Activated T-cell treated with anti-CD3 and anti-CD28 coated beads for 48 hours (primary cell): ENCODE measurements at regions not wholly inside any gene's neighbourhood (a gene's known extent, or its start where the extent isn't known, plus 50 kb on each side); places are given as distances from the start of the nearest gene placed in this dataset.

Experiments used
- DNase-seq: peaks from one replicate; pipeline ENCODE4 v3.0.0-alpha.2; 2020; ENCODE audit warnings: low read depth

- DNase-seq = no peak
Observed at GRCh38 chr11:70824605-70825245, 426.4 kb downstream of the CTTN start.

- no peak for DNase-seq
Observed at GRCh38 chr11:70825893-70826540, 426.4 kb downstream of the SHANK2 start.

- DNase-seq = no peak
Observed at GRCh38 chr11:70826541-70827335, 425.6 kb downstream of the SHANK2 start.

- DNase-seq = no peak
Observed at GRCh38 chr11:70828593-70829082, 423.7 kb downstream of the SHANK2 start.

- DNase-seq = no peak
Observed at GRCh38 chr11:70829134-70829885, 423.1 kb downstream of the SHANK2 start.

- DNase-seq = no peak
Observed at GRCh38 chr11:70829886-70830272, 422.5 kb downstream of the SHANK2 start.

GRCh38 chr11:70833011-70833410 lies 419.4 kb downstream of the SHANK2 start:
- DNase-seq = no peak

- no peak for DNase-seq
Observed at GRCh38 chr11:70833554-70833953, 418.8 kb downstream of the SHANK2 start.

GRCh38 chr11:70834277-70834940 lies 418.0 kb downstream of the SHANK2 start:
- DNase-seq = no peak

- no peak for DNase-seq
Observed at GRCh38 chr11:70834984-70835560, 417.3 kb downstream of the SHANK2 start.

GRCh38 chr11:70836071-70836470 lies 416.3 kb downstream of the SHANK2 start:
- DNase-seq = no peak

- no peak for DNase-seq
Observed at GRCh38 chr11:70838198-70838597, 414.2 kb downstream of the SHANK2 start.

- no peak for DNase-seq
Observed at GRCh38 chr11:70839851-70840250, 412.5 kb downstream of the SHANK2 start.

- DNase-seq = no peak
Observed at GRCh38 chr11:70841264-70841663, 411.1 kb downstream of the SHANK2 start.

GRCh38 chr11:70842256-70842655 lies 410.1 kb downstream of the SHANK2 start:
- DNase-seq = no peak

- no peak for DNase-seq
Observed at GRCh38 chr11:70842701-70843100, 409.7 kb downstream of the SHANK2 start.

- no peak for DNase-seq
Observed at GRCh38 chr11:70843906-70844305, 408.5 kb downstream of the SHANK2 start.

GRCh38 chr11:70844387-70844786 lies 408.0 kb downstream of the SHANK2 start:
- DNase-seq = no peak

- no peak for DNase-seq
Observed at GRCh38 chr11:70845591-70846041, 406.8 kb downstream of the SHANK2 start.

- DNase-seq = no peak
Observed at GRCh38 chr11:70846781-70847655, 405.4 kb downstream of the SHANK2 start.
